MM.1S (cell line): ENCODE measurements at regions not wholly inside any gene's neighbourhood (a gene's known extent, or its start where the extent isn't known, plus 50 kb on each side); places are given as distances from the start of the nearest gene placed in this dataset.

Experiments
- EZH2 ChIP-seq: fragments of 300-600 bp; sonication (generic); optimal IDR thresholded peaks from 2 replicates; pipeline ENCODE3; 2017; ENCODE audit warnings: low read depth, mild to moderate bottlenecking, antibody characterized with exemption, low read length, mixed read lengths
- TF ChIP-seq, protein P1 (sequence below): fragments of 300-600 bp; sonication (generic); IDR thresholded peaks from 2 replicates; pipeline ENCODE4 v1.5.1; 2016; ENCODE audit warnings: antibody characterized with exemption, low read length, mixed read lengths

DNA sequence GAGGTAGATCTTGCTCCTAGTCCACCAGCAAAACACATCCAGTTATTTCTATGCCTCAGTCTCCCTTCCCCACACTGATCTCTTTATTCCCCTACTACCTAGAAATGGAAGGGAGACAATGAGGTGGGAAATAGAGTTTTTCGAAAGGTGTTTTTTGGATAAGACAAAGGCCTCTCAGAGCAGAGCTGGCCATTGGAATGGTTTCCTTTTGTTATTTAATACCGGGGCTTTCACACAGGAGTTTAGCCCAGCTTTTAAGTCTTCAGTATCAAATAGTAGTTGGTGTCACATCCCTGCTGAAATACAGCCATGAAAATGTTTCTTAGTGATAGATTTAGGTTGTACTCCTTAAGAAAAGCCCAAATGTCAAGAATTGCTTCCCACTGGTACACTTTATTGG, 65.4 kb upstream of the B3GAT1 start:
- TF ChIP-seq, protein P1, sequence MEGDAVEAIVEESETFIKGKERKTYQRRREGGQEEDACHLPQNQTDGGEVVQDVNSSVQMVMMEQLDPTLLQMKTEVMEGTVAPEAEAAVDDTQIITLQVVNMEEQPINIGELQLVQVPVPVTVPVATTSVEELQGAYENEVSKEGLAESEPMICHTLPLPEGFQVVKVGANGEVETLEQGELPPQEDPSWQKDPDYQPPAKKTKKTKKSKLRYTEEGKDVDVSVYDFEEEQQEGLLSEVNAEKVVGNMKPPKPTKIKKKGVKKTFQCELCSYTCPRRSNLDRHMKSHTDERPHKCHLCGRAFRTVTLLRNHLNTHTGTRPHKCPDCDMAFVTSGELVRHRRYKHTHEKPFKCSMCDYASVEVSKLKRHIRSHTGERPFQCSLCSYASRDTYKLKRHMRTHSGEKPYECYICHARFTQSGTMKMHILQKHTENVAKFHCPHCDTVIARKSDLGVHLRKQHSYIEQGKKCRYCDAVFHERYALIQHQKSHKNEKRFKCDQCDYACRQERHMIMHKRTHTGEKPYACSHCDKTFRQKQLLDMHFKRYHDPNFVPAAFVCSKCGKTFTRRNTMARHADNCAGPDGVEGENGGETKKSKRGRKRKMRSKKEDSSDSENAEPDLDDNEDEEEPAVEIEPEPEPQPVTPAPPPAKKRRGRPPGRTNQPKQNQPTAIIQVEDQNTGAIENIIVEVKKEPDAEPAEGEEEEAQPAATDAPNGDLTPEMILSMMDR, result no peak
- TF ChIP-seq EZH2, result no peak
